ENCODE measurements at regions not wholly inside any gene's neighbourhood (a gene's known extent, or its start where the extent isn't known, plus 50 kb on each side); places are given as distances from the start of the nearest gene placed in this dataset.

- Histone ChIP-seq H3K27ac (ENCODE audit: low read depth in 2 of 2, low read length in 2 of 2) (no peak overlapping the region), H3K4me3 (ENCODE audit: low read length in 3 of 3) (no peak overlapping the region), H3K9me3 (ENCODE audit: control insufficient read depth in 2 of 3, insufficient read depth in 1 of 3, low read length in 3 of 3) (no peaks in the 10 kb centered on the region), H3K4me1 (ENCODE audit: control insufficient read depth in 2 of 3, insufficient read depth in 2 of 3, low read depth in 1 of 3, low read length in 3 of 3) (no peaks in the 10 kb centered on the region), H3K36me3 (ENCODE audit: control insufficient read depth in 2 of 3, insufficient read depth in 3 of 3, low read length in 3 of 3) (no peaks in the 10 kb centered on the region), H3K27me3 (ENCODE audit: control insufficient read depth, insufficient read depth, low read length) (no peaks in the 10 kb centered on the region), H3K9ac (ENCODE audit: low read length in 3 of 3) (no peak overlapping the region)
- no peak for DNase-seq
- TF ChIP-seq CTCF (IDR thresholded peaks at IDR 0.05; ENCODE audit: borderline replicate concordance, extremely low read depth, insufficient read depth), result no peak
- FAIRE-seq, result no peak
- intact Hi-C loops (cut with DNase I), result no loop called here
These were observed 1523.8 kb downstream of the PCDH7 start for GRCh38 chr4:32243926-32244325.

DNA sequence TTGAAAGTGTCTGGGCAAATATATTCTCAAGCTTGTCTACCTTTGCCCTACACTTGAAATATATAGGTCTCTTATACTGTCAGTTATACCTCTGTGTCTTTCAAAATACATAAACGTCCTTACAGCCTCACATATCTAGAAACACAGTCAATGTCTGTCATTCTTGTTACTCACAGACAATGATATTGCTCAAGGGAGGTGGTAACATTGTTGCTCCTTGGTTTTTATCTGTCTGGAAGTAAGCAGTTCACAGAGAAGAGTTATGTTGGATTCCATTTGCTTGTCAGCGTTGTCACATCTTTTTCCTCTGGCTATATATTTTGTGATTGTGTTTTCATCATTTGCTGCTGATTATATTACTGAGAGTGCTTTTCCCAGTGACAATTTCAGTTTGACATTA lies 1528.9 kb downstream of the PCDH7 start:
- no peaks in the 10 kb centered on the region for H3K27me3 ChIP-seq (ENCODE audit: control insufficient read depth, insufficient read depth, low read length)
- no peak for TF ChIP-seq CTCF (IDR thresholded peaks at IDR 0.05; ENCODE audit: borderline replicate concordance, extremely low read depth, insufficient read depth)
- H3K4me3 ChIP-seq (ENCODE audit: low read length in 3 of 3), result no peak overlapping the region
- no peak overlapping the region for H3K27ac ChIP-seq (ENCODE audit: low read depth in 2 of 2, low read length in 2 of 2)
- DNase-seq, result no peak
- no peak for FAIRE-seq
- intact Hi-C loops (cut with DNase I), result no loop called here
- H3K9ac ChIP-seq (ENCODE audit: low read length in 3 of 3), result no peak overlapping the region
- no peaks in the 10 kb centered on the region for H3K4me1 ChIP-seq (ENCODE audit: control insufficient read depth in 2 of 3, insufficient read depth in 2 of 3, low read depth in 1 of 3, low read length in 3 of 3)
- H3K36me3 ChIP-seq (ENCODE audit: control insufficient read depth in 2 of 3, insufficient read depth in 3 of 3, low read length in 3 of 3), result no peaks in the 10 kb centered on the region
- no peaks in the 10 kb centered on the region for H3K9me3 ChIP-seq (ENCODE audit: control insufficient read depth in 2 of 3, insufficient read depth in 1 of 3, low read length in 3 of 3)

DNA sequence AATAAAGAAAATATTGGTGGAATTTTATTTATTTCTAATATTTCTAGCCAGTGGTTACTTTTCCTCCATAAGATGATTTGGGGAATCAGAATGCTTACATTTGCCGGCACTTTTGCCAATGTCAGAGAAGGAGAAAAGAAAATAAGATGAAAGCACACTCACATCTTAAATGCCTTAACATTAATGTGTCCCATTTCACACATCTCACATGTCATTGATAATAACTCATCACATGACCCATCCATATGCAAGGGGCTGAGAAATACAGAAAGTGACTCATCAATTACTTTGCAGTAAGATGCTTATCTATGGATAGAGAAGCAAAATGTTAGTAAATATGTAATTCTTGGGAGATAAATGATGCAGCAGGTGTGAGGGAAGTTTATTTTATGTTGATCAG lies 1531.0 kb downstream of the PCDH7 start:
- H3K9ac ChIP-seq (ENCODE audit: low read length in 3 of 3), result no peak overlapping the region
- H3K4me3 ChIP-seq (ENCODE audit: low read length in 3 of 3), result no peak overlapping the region
- no peak for DNase-seq
- no peaks in the 10 kb centered on the region for H3K9me3 ChIP-seq (ENCODE audit: control insufficient read depth in 2 of 3, insufficient read depth in 1 of 3, low read length in 3 of 3)
- no peak for FAIRE-seq
- TF ChIP-seq CTCF (IDR thresholded peaks at IDR 0.05; ENCODE audit: borderline replicate concordance, extremely low read depth, insufficient read depth), result no peak
- H3K4me1 ChIP-seq (ENCODE audit: control insufficient read depth in 2 of 3, insufficient read depth in 2 of 3, low read depth in 1 of 3, low read length in 3 of 3), result no peaks in the 10 kb centered on the region
- intact Hi-C loops (cut with DNase I), result no loop called here
- no peaks in the 10 kb centered on the region for H3K36me3 ChIP-seq (ENCODE audit: control insufficient read depth in 2 of 3, insufficient read depth in 3 of 3, low read length in 3 of 3)
- H3K27ac ChIP-seq (ENCODE audit: low read depth in 2 of 2, low read length in 2 of 2), result no peak overlapping the region
- no peaks in the 10 kb centered on the region for H3K27me3 ChIP-seq (ENCODE audit: control insufficient read depth, insufficient read depth, low read length)

- H3K9me3 ChIP-seq (ENCODE audit: control insufficient read depth in 2 of 3, insufficient read depth in 1 of 3, low read length in 3 of 3), result no peaks in the 10 kb centered on the region
- no peak overlapping the region for H3K9ac ChIP-seq (ENCODE audit: low read length in 3 of 3)
- no peaks in the 10 kb centered on the region for H3K27me3 ChIP-seq (ENCODE audit: control insufficient read depth, insufficient read depth, low read length)
- no peak for FAIRE-seq
- H3K4me3 ChIP-seq (ENCODE audit: low read length in 3 of 3), result no peak overlapping the region
- intact Hi-C loops (cut with DNase I), result no loop called here
- no peak for DNase-seq
- H3K36me3 ChIP-seq (ENCODE audit: control insufficient read depth in 2 of 3, insufficient read depth in 3 of 3, low read length in 3 of 3), result no peaks in the 10 kb centered on the region
- no peaks in the 10 kb centered on the region for H3K4me1 ChIP-seq (ENCODE audit: control insufficient read depth in 2 of 3, insufficient read depth in 2 of 3, low read depth in 1 of 3, low read length in 3 of 3)
- no peak for TF ChIP-seq CTCF (IDR thresholded peaks at IDR 0.05; ENCODE audit: borderline replicate concordance, extremely low read depth, insufficient read depth)
- no peak overlapping the region for H3K27ac ChIP-seq (ENCODE audit: low read depth in 2 of 2, low read length in 2 of 2)
These were observed 1531.8 kb downstream of the PCDH7 start for GRCh38 chr4:32251926-32252325.

Data from kidney (tissue), 13 donors.